ENCODE measurements at regions not wholly inside any gene's neighbourhood (a gene's known extent, or its start where the extent isn't known, plus 50 kb on each side); places are given as distances from the start of the nearest gene placed in this dataset.
A peak's percentile ranks its signal among the peaks of the same experiment; 100 is the strongest.

DNA sequence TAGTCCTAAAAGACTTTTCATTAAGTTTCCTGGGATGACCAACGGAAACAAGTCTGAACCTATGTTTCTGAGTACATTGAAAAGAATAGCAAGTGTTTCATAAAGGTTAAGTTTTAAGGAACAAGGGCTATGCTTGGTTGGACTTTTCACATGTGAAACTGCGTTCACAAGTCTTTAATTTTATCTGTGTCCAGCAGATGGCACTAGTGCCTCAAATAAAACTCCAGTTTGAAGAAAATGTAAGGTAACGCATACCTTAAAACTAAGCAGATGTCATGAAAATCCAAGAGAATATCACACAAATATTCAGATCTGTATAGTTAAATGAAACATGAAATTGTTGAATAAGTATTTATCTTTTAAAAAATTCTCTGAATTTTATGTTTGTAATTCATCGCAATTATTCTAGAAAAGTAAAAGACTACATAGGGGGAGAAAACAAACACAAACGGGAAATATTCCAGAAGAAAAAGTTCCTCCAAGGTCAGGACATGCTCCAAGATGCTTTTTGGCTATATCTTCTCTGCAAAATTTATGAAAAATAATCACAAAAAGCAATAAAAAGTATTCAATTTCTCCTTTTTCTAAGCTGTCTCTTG is 89.6 kb upstream of the MAD2L1 start:
- Histone ChIP-seq H3K27ac (ENCODE audit: control insufficient read depth, insufficient read depth, low read length) (no peak overlapping the region), H3K36me3 (ENCODE audit: control insufficient read depth in 2 of 2, extremely low read depth in 1 of 2, insufficient read depth in 2 of 2, low read length in 2 of 2) (no peaks in the 10 kb centered on the region), H3K4me1 (ENCODE audit: control insufficient read depth, extremely low read depth, insufficient read depth, low read length) (no peaks in the 10 kb centered on the region), H3K27me3 (ENCODE audit: control insufficient read depth, extremely low read depth, insufficient read depth, low read length) (no peaks in the 10 kb centered on the region), H3K9ac (ENCODE audit: control insufficient read depth, extremely low read depth, insufficient read depth, low read length) (no peak overlapping the region), H3K9me1 (ENCODE audit: control insufficient read depth, extremely low read depth, insufficient read depth, low read length) (no peaks in the 10 kb centered on the region), H3K9me3 (ENCODE audit: control insufficient read depth, low read depth, low read length) (no peaks in the 10 kb centered on the region), H3K79me2 (ENCODE audit: control insufficient read depth, insufficient read depth, low read length) (no peaks in the 10 kb centered on the region), H4K20me1 (ENCODE audit: control insufficient read depth, extremely low read depth, insufficient read depth, low read length) (no peaks in the 10 kb centered on the region), H2AFZ (ENCODE audit: control insufficient read depth, low read length) (no peak overlapping the region), H3K4me3 (ENCODE audit: control insufficient read depth in 2 of 3, extremely low read depth in 1 of 3, insufficient read depth in 2 of 3, low read depth in 1 of 3, low read length in 3 of 3) (no peak overlapping the region), H3K4me2 (ENCODE audit: control insufficient read depth, extremely low read depth, insufficient read depth, low read depth, low read length) (no peak overlapping the region)
- TF ChIP-seq EZH2 (IDR thresholded peaks at IDR 0.05; ENCODE audit: low read length) (no peak), CTCF (optimal IDR thresholded peaks at IDR 0.05 in 1 of 3, IDR thresholded peaks at IDR 0.05 in 1 of 3, conservative IDR thresholded peaks at IDR 0.05 in 1 of 3; ENCODE audit: extremely low read depth in 1 of 3, insufficient read depth in 2 of 3, low read length in 3 of 3) (peak in 2 of 3 experiments; percentile 21 to 39)
- dilution Hi-C loops (cut with MboI; ENCODE audit: extremely low pct_ligation_motif_present, low sequenced_read_pairs) = no loop called here
- DNase-seq (ENCODE audit: low read depth, low spot score) (peak; percentile 41), FAIRE-seq (peak; percentile 67)

GRCh38 chr4:120155287-120155686 is 88.6 kb upstream of the MAD2L1 start:
- no peak overlapping the region for H3K9ac ChIP-seq (ENCODE audit: control insufficient read depth, extremely low read depth, insufficient read depth, low read length)
- dilution Hi-C loops (cut with MboI; ENCODE audit: extremely low pct_ligation_motif_present, low sequenced_read_pairs) = no loop called here
- H3K4me1 ChIP-seq (ENCODE audit: control insufficient read depth, extremely low read depth, insufficient read depth, low read length) = no peaks in the 10 kb centered on the region
- no peaks in the 10 kb centered on the region for H3K36me3 ChIP-seq (ENCODE audit: control insufficient read depth in 2 of 2, extremely low read depth in 1 of 2, insufficient read depth in 2 of 2, low read length in 2 of 2)
- DNase-seq (ENCODE audit: low read depth, low spot score) = no peak
- TF ChIP-seq EZH2 (IDR thresholded peaks at IDR 0.05; ENCODE audit: low read length) (no peak), CTCF (optimal IDR thresholded peaks at IDR 0.05 in 1 of 3, IDR thresholded peaks at IDR 0.05 in 1 of 3, conservative IDR thresholded peaks at IDR 0.05 in 1 of 3; ENCODE audit: extremely low read depth in 1 of 3, insufficient read depth in 2 of 3, low read length in 3 of 3) (no peak)
- H3K4me3 ChIP-seq (ENCODE audit: control insufficient read depth in 2 of 3, extremely low read depth in 1 of 3, insufficient read depth in 2 of 3, low read depth in 1 of 3, low read length in 3 of 3) = no peak overlapping the region
- no peaks in the 10 kb centered on the region for H3K9me1 ChIP-seq (ENCODE audit: control insufficient read depth, extremely low read depth, insufficient read depth, low read length)
- H3K27me3 ChIP-seq (ENCODE audit: control insufficient read depth, extremely low read depth, insufficient read depth, low read length) = no peaks in the 10 kb centered on the region
- no peaks in the 10 kb centered on the region for H3K9me3 ChIP-seq (ENCODE audit: control insufficient read depth, low read depth, low read length)
- H3K79me2 ChIP-seq (ENCODE audit: control insufficient read depth, insufficient read depth, low read length) = no peaks in the 10 kb centered on the region
- H4K20me1 ChIP-seq (ENCODE audit: control insufficient read depth, extremely low read depth, insufficient read depth, low read length) = no peaks in the 10 kb centered on the region
- no peak for FAIRE-seq
- no peak overlapping the region for H3K27ac ChIP-seq (ENCODE audit: control insufficient read depth, insufficient read depth, low read length)
- no peak overlapping the region for H2AFZ ChIP-seq (ENCODE audit: control insufficient read depth, low read length)
- H3K4me2 ChIP-seq (ENCODE audit: control insufficient read depth, extremely low read depth, insufficient read depth, low read depth, low read length) = no peak overlapping the region
